PC-3 (cell line): ENCODE measurements at regions not wholly inside any gene's neighbourhood (a gene's known extent, or its start where the extent isn't known, plus 50 kb on each side); places are given as distances from the start of the nearest gene placed in this dataset.

Source experiments
- ATAC-seq: fragments of 200-7000 bp; cut with Tn5 transposase; 2 replicates; pipeline ENCODE4 v1.9.1; 2020; ENCODE audit warnings: mild to moderate bottlenecking, moderate library complexity
- BruUV-seq: library from RNA; stranded (reverse); fragments of 400-500 nt; replicated peaks from 2 replicates; lab custom pipeline; 2021; lab: Mats Ljungman, UMichigan
- CTCF ChIA-PET: fragments of 300-600 bp; sonication (Branson Sonifier 250); formaldehyde crosslinking; loops from one replicate; lab custom pipeline; 2022; ENCODE audit warnings: antibody characterized with exemption; lab: Charles Lee
- POLR2A ChIA-PET: fragments of 300-600 bp; sonication (Branson Sonifier 250); formaldehyde crosslinking; loops from one replicate; lab custom pipeline; 2022; ENCODE audit warnings: antibody characterized with exemption; ENCODE audit not compliant: unreplicated experiment; lab: Charles Lee
- DNase-seq: peaks from one replicate; pipeline ENCODE4 v3.0.0-alpha.2; 2015
- H2AFZ ChIP-seq: fragments of 300-600 bp; sonication (generic); 2 replicates; pipeline ENCODE4 v1.6.0; 2016; ENCODE audit warnings: antibody characterized with exemption, low read length
- H3F3A ChIP-seq: fragments of 300-600 bp; sonication (generic); one replicate; pipeline ENCODE4 v1.6.0; 2017; ENCODE audit warnings: antibody characterized with exemption, low read length, control low read depth, mild to moderate bottlenecking; ENCODE audit not compliant: unreplicated experiment
- H3K27ac ChIP-seq: fragments of 300-600 bp; sonication (generic); 2 replicates; pipeline ENCODE4 v1.5.1; 2016; ENCODE audit warnings: mild to moderate bottlenecking, low read length
- H3K27me3 ChIP-seq: fragments of 300-600 bp; sonication (generic); 2 replicates; pipeline ENCODE4 v1.6.1; 2016; ENCODE audit warnings: low read length, mixed read lengths
- H3K36me3 ChIP-seq: fragments of 300-600 bp; sonication (generic); 2 replicates; pipeline ENCODE4 v1.6.1; 2016; ENCODE audit warnings: low read depth, mixed run types, low read length, mixed read lengths
- H3K4me1 ChIP-seq: fragments of 300-600 bp; sonication (generic); 2 replicates; pipeline ENCODE4 v1.5.1; 2016; ENCODE audit warnings: low read length; ENCODE audit not compliant: insufficient read depth
- H3K4me2 ChIP-seq: fragments of 300-600 bp; sonication (generic); 2 replicates; pipeline ENCODE4 v1.6.0; 2016; ENCODE audit warnings: low read length
- H3K4me3 ChIP-seq: fragments of 300-600 bp; sonication (generic); 2 replicates; pipeline ENCODE4 v1.5.1; 2016; ENCODE audit warnings: mild to moderate bottlenecking, low read length, mixed read lengths
- H3K79me2 ChIP-seq: fragments of 300-600 bp; sonication (generic); 2 replicates; pipeline ENCODE4 v1.6.1; 2017; ENCODE audit warnings: low read length, mixed read lengths
- H3K9ac ChIP-seq: fragments of 300-600 bp; sonication (generic); 2 replicates; pipeline ENCODE4 v1.6.0; 2016; ENCODE audit warnings: mild to moderate bottlenecking, low read length
- H3K9me2 ChIP-seq: fragments of 300-600 bp; sonication (generic); replicated peaks from 2 replicates; pipeline ENCODE4 v1.6.1; 2016; ENCODE audit warnings: mixed run types, low read length, mixed read lengths
- H3K9me3 ChIP-seq: fragments of 300-600 bp; sonication (generic); 2 replicates; pipeline ENCODE4 v1.6.1; 2016; ENCODE audit warnings: low read length, mixed read lengths
- H4K20me1 ChIP-seq: fragments of 300-600 bp; sonication (generic); 2 replicates; pipeline ENCODE4 v1.6.1; 2016; ENCODE audit warnings: low read length, mixed read lengths
- EZH2 ChIP-seq: fragments of 300-600 bp; sonication (generic); IDR thresholded peaks from one replicate; pipeline ENCODE4 v1.6.1; 2017; ENCODE audit warnings: antibody characterized with exemption, mild to moderate bottlenecking, low read length; ENCODE audit not compliant: unreplicated experiment
- EZH2phosphoT487 ChIP-seq: fragments of 300-600 bp; sonication (generic); IDR thresholded peaks from 2 replicates; pipeline ENCODE4 v1.6.1; 2018; ENCODE audit warnings: mild to moderate bottlenecking, antibody characterized with exemption, low read length, borderline replicate concordance
- intact Hi-C: fragments of 100-400 bp; cut with micrococcal nuclease; formaldehyde crosslinking; loops from 2 replicates; pipeline ENCODE4 v1.9.0; 2023
- TF ChIP-seq, protein P1 (sequence below): fragments of 300-600 bp; sonication (generic); conservative IDR thresholded peaks from 2 replicates; pipeline ENCODE4 v1.5.1; 2017; ENCODE audit warnings: antibody characterized with exemption, low read depth, mild to moderate bottlenecking, low read length

DNA sequence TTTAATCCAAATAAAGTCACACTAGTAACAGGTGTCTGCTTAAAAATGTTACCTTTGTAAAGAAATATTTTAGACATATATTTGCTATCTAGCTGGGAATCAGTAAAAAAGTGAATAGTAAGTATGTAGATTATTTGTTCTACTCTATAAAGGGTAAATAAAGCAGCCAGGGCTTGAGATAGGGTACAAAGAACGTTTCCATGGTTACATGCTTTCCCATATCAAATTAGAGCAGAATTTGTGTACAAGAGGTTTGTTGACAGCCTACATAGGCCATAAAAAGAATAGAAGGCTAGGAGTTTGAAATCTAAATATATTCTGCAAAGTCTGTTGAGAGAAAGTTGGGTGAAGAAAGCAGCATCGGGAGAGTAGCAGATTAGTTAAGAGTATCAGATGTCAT is 160.9 kb upstream of the POU5F2 start:
- TF ChIP-seq EZH2 = no peak
- TF ChIP-seq, protein P1, sequence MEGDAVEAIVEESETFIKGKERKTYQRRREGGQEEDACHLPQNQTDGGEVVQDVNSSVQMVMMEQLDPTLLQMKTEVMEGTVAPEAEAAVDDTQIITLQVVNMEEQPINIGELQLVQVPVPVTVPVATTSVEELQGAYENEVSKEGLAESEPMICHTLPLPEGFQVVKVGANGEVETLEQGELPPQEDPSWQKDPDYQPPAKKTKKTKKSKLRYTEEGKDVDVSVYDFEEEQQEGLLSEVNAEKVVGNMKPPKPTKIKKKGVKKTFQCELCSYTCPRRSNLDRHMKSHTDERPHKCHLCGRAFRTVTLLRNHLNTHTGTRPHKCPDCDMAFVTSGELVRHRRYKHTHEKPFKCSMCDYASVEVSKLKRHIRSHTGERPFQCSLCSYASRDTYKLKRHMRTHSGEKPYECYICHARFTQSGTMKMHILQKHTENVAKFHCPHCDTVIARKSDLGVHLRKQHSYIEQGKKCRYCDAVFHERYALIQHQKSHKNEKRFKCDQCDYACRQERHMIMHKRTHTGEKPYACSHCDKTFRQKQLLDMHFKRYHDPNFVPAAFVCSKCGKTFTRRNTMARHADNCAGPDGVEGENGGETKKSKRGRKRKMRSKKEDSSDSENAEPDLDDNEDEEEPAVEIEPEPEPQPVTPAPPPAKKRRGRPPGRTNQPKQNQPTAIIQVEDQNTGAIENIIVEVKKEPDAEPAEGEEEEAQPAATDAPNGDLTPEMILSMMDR = no peak
- no peak for TF ChIP-seq EZH2phosphoT487
- Histone ChIP-seq H3K36me3 (no peaks in the 10 kb centered on the region), H3K4me2 (no peak overlapping the region), H3K4me1 (no peaks in the 10 kb centered on the region), H3F3A (no peaks in the 10 kb centered on the region), H3K9ac (no peak overlapping the region), H3K79me2 (no peaks in the 10 kb centered on the region), H3K9me3 (no peaks in the 10 kb centered on the region), H2AFZ (no peak overlapping the region), H3K4me3 (no peak overlapping the region), H3K9me2 (no peaks in the 10 kb centered on the region), H3K27ac (no peak overlapping the region), H4K20me1 (no peaks in the 10 kb centered on the region), H3K27me3 (no peaks in the 10 kb centered on the region)
- POLR2A ChIA-PET = no interaction called here
- BruUV-seq = no TSS peak
- CTCF ChIA-PET = interaction anchor here (0.5 kb wide), 1 partner anchor 41 kb away, joined by 4 read pairs; no protein-coding TSS in a partner anchor
- intact Hi-C loops = loop anchor here (10.0 kb wide), 1 partner anchor 287 kb away; no protein-coding TSS in a partner anchor
- DNase-seq (no peak), ATAC-seq (no peak)

DNA sequence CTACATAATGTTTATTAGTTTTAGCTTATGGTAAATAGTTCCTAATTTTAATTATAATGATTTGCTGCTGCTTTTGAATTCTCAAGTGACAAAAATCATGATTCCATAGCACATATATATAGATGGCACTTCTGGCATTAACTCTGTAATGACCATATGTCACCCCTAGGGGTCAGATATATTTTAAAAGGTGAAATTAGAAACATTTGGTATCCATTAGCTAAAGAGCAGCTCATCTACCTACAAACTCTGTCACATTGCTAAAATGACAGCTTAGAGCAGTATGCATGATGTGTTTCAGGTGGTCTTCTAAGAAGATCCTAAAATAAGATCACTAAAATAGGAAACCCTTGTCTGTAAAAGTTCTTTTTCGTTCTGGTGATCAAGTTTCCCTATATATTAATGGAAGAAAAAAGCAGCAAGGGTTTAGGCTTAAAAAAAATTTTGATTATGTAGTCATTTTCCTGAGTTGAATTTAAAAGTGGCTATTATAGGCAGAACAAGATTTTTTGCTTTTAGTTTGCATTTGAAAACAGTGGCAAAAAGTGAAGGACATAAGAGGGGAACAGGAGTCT is 157.7 kb upstream of the POU5F2 start:
- peak; percentile 52 for DNase-seq
- POLR2A ChIA-PET = no interaction called here
- CTCF ChIA-PET = interaction anchor here (0.6 kb wide), 1 partner anchor 108 kb away, joined by 4 read pairs; no protein-coding TSS in a partner anchor
- Histone ChIP-seq H3K9me3 (no peaks in the 10 kb centered on the region), H3K4me2 (no peak overlapping the region), H2AFZ (no peak overlapping the region), H4K20me1 (no peaks in the 10 kb centered on the region), H3K27me3 (no peaks in the 10 kb centered on the region), H3F3A (no peaks in the 10 kb centered on the region), H3K9ac (no peak overlapping the region), H3K27ac (no peak overlapping the region), H3K9me2 (no peaks in the 10 kb centered on the region), H3K4me1 (no peaks in the 10 kb centered on the region), H3K4me3 (no peak overlapping the region), H3K36me3 (no peaks in the 10 kb centered on the region), H3K79me2 (no peaks in the 10 kb centered on the region)
- TF ChIP-seq EZH2 (no peak), EZH2phosphoT487 (no peak)
- TF ChIP-seq, protein P1 = peak; percentile 76
- peak; percentile 51 for ATAC-seq
- intact Hi-C loops = no loop called here
- BruUV-seq = no TSS peak
